ENCODE measurements at regions not wholly inside any gene's neighbourhood (a gene's known extent, or its start where the extent isn't known, plus 50 kb on each side); places are given as distances from the start of the nearest gene placed in this dataset.
"Not testable (repeated sequence)": the region's sequence is repeated elsewhere in the genome, so short reads cannot be mapped to it uniquely, and the experiment has no call there.

GRCh38 chr14:71758229-71758951 lies 173.8 kb upstream of the RGS6 start:
- DNase-seq, result no peak

DNA sequence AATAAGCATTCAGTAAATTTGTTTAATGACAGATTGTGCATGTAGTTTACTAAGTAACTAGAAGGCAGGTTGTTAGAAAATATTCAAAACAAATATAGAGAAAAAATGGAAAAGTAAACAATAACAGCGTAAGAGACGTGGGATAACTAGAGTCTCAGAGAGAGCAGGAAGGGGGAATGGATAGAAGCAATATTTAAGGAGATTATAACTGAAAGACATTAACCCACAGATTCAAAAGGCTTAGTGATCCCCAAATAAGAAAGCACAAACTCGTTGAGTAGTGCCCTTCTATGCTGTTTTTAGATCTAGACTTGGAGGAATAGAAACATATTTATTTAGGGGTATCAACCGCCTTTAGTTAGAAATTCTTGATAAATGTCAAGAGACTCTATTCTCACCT lies 169.7 kb upstream of the RGS6 start:
- no peak for DNase-seq

- peak; percentile 38 for DNase-seq
Observed at GRCh38 chr14:71764701-71765382, 167.4 kb upstream of the RGS6 start.

GRCh38 chr14:71765505-71765904 lies 166.7 kb upstream of the RGS6 start:
- no peak for DNase-seq

GRCh38 chr14:71770431-71770830 lies 161.8 kb upstream of the RGS6 start:
- DNase-seq, result no peak

DNA sequence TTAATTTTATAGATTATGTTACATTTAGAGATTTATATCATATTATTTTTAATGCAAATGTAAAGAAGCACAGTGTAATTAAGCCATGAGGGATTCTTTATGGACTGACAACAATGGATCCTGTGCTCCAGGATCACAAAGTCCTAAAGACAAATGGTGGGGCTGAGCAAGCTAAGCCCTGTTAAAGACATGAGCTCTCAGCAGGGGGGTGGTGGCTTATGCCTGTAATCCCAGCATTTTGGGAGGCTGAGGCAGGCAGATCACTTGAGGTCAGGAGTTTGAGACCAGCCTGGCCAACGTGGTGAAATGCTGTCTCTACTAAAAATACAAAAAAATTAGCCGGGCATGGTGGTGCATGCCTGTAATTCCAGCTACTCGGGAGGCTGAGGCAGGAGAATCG lies 160.8 kb upstream of the RGS6 start:
- DNase-seq, result not testable (repeated sequence)

- DNase-seq, result not testable (repeated sequence)
Observed at GRCh38 chr14:71771996-71772395, 160.2 kb upstream of the RGS6 start.

DNA sequence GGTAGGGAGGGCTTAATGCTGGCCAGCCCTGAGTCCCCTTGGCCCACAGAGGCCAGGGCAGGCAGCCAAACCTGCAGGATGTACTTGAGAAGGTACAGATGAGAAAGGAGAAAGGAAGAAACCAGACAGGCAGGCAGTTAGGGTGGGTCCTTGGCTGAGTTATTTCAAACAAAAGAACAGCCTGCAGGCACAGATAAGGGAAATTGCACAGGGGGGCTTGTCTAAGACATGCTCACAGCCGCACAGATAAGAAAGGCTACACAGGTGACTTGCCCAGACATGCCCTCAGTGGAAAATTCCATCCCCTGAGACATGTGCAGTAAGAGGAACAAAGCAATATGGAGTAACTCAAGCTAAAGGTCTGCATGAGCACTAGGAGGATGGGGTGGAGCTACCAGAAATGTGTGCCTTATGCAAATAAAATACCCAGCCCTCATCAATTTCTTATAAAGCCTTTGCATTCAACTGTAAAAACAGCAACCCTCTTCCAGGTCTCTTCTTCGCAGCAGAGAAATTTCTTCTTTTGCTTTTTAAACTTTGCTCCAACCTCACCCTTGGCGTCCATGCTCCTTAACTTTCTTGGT lies 158.2 kb upstream of the RGS6 start:
- no peak for DNase-seq

DNA sequence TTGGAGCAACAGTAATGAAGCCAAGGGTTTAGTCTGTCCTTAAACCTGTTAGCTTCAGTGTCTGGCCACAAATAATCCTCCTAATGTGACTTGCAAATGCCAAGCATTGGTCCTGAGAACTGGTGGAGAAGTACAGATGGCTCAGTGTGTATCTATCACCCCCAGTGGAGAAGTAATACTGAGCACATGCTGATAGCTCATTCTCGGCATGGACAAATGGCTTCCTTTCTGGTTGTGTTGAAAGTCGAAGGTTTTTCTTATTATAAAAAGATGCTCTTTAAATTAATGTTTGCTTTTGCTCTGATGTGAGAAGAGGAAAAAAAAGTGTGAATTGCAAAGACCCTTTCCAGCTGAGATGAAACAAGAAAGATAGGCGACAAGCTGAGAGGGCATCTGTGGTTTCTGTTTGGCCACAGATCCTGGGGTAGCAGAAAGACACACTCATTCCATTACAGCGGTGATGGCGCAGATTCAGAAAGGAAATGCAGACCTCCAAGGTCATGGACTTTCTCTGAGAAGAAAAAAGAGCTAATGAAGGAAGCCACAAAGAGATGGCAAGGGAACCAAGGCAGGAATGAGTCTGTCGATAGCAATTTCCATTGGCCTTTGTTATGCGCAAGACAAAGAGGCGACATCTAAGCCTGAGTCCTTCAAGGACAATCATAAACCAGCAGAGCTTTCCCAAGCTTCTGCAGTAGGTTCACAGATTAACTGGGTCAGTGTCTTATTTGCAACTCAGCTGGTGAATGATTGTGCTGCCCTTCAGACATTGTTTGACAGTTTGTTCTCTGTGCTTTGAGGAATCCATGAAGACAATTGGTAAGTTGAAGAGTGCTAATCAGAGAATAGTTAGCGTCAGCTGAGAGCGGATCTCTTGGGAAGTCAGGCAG lies 155.5 kb upstream of the RGS6 start:
- no peak for DNase-seq

GRCh38 chr14:71780075-71780474 lies 152.2 kb upstream of the RGS6 start:
- DNase-seq, result no peak

- DNase-seq, result no peak
Observed at GRCh38 chr14:71780822-71781221, 151.4 kb upstream of the RGS6 start.

- no peak for DNase-seq
Observed at GRCh38 chr14:71783088-71783487, 149.1 kb upstream of the RGS6 start.

- DNase-seq, result no peak
Observed at GRCh38 chr14:71783786-71784185, 148.4 kb upstream of the RGS6 start.

- no peak for DNase-seq
Observed at GRCh38 chr14:71789005-71789404, 143.2 kb upstream of the RGS6 start.

GRCh38 chr14:71799841-71800240 lies 132.4 kb upstream of the RGS6 start:
- DNase-seq, result no peak

DNA sequence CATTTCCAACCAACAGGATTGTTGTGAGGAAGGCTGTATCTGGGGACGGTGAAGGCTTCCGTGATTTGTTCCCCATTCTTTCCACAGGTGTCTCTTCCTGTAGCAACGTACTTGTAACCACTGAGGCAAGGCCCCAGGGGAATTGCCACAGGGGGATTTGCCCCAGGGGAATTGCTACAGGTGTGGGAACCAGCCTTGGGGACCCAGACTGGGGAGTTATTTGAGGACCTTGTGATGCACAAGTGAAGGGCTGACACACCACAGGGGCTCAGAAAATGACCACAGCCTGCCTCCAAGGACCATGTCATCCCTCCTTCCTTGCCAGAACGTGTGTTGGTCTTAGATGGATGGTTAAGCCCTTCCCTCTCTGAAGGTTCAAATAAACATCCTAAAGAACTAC lies 131.4 kb upstream of the RGS6 start:
- no peak for DNase-seq

DNA sequence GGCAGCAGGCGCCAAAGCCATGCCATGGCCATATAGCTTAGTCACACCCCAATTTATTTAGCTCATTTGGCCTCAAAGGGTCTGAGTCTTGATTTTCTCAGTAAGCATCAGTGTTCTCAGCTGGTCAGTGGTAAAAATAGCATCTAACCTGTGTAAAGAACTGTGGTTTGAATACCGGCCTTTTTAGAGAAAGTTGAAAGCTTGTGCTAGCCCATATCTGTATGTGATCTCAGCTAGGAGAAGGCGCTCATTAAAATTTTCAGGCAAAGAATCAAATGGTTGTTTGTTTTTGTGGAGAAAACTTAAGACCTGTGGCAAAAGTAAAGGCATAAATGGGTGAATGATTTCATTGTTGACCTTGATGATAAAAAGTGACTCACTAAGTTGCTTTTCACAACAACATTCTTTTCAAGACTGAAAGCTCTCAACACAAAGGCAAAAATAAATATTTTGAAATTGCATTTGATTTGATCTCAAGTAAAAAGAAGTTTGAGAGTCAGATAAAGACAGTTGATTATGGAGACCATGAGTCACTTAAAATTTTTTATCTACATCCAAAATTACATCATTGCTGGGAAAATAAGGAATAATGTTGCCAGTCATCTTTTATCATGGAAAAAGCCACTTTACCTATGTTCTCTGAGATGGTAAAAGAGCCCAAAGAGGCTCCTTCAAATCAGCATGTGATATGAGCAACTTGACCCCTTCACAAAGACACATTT lies 128.5 kb upstream of the RGS6 start:
- no peak for DNase-seq

- DNase-seq, result no peak
Observed at GRCh38 chr14:71804992-71805391, 127.2 kb upstream of the RGS6 start.

DNA sequence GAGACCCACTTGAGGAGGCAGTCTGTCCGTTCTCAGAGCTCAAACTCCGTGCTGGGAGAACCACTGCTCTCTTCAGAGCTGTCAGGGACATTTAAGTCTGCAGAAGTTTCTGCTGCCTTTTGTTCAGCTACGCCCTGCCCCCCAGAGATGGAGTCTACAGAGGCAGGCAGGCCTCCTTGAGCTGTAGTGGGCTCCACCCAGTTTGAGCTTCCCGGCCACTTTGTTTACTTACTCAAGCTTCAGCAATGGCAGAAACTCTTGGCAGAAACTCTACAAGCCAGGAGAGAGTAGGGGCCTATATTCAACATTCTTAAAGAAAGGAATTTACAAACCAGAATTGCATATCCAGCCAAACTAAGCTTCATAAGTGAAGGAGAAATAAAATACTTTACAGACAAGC lies 125.2 kb upstream of the RGS6 start:
- not testable (repeated sequence) for DNase-seq

DNA sequence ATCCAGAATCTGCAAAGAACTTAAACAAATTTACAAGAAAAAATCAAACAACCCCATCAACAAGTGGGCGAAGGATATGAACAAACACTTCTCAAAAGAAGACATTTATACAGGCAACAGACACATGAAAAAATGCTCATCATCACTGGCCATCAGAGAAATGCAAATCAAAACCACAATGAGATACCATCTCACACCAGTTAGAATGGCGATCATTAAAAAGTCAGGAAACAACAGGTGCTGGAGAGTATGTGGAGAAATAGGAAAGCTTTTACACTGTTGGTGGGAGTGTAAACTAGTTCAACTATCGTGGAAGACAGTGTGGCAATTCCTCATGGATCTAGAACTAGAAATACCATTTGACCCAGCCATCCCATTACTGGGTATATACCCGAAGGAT lies 121.4 kb upstream of the RGS6 start:
- DNase-seq, result not testable (repeated sequence)

DNA sequence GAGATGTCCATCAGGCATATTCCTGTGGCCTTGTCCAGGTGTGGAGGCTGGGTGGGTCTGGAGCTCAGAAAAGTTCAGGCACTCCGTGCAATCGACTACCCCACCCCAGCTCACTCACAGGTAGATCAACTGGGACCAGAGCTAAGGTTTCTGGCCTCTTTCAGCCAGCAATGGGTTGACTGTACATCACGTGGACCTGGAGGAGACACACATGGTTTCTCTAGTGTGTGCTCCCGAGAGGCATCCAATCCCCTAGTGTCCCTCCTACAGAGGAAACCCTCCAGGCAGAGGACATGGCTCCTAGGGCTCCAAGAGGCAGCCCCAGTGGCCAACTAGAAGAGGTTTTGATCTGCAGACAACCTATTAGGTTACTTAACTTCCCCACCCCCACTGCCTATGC lies 119.5 kb upstream of the RGS6 start:
- no peak for DNase-seq

DNA sequence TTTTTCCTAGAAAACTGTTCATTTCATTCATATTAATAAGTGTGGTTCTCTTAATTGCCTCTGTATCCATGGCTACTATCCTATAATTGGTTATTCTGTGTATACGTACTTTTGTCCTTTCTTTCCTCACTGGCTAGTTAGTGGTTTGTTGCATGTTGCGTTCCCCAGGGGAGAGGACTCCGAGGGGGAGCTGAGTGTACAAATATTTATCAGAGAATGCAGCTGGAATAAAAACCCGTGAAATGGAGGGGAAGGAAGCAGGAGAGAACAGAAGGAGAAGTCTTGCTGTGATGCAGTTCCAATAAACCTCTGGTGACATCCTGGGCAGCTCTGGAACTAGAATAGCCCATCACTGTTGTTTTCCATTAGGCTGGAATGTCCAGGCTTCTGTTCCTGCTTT lies 117.1 kb upstream of the RGS6 start:
- DNase-seq, result no peak

All from hindlimb muscle (tissue), 1 donor.